Endodermal cell (in vitro differentiated cells): ENCODE measurements at regions not wholly inside any gene's neighbourhood (a gene's known extent, or its start where the extent isn't known, plus 50 kb on each side); places are given as distances from the start of the nearest gene placed in this dataset.

ENCODE experiments used
- DNase-seq: peaks from one replicate; pipeline ENCODE4 v3.0.0-alpha.2; 2017
- H3K27ac ChIP-seq: 2 replicates; pipeline ENCODE4 v1.5.1; 2013; ENCODE audit warnings: mild to moderate bottlenecking, low read depth, low read length, moderate library complexity
- H3K27me3 ChIP-seq: 2 replicates; pipeline ENCODE4 v1.6.1; 2013; ENCODE audit warnings: mild to moderate bottlenecking, low read length, moderate library complexity; ENCODE audit not compliant: insufficient read depth, control insufficient read depth, poor library complexity, severe bottlenecking
- H3K36me3 ChIP-seq: 2 replicates; pipeline ENCODE4 v1.7.0; 2013; ENCODE audit warnings: mild to moderate bottlenecking, low read length, moderate library complexity; ENCODE audit not compliant: control insufficient read depth, insufficient read depth
- H3K4me1 ChIP-seq: one replicate; pipeline ENCODE4 v1.7.0; 2013; ENCODE audit warnings: low read length; ENCODE audit not compliant: control insufficient read depth, insufficient read depth
- H3K4me3 ChIP-seq: 2 replicates; pipeline ENCODE4 v1.5.1; 2013; ENCODE audit warnings: mild to moderate bottlenecking, low read length, moderate library complexity
- H3K9ac ChIP-seq: 2 replicates; pipeline ENCODE4 v1.6.1; 2013; ENCODE audit warnings: mild to moderate bottlenecking, low read length, moderate library complexity; ENCODE audit not compliant: poor library complexity, severe bottlenecking; ENCODE audit errors: extremely low read depth
- H3K9me3 ChIP-seq: 2 replicates; pipeline ENCODE4 v1.6.1; 2013; ENCODE audit warnings: mild to moderate bottlenecking, low read length, moderate library complexity; ENCODE audit not compliant: control insufficient read depth
- H3K27ac Mint-ChIP-seq: 2 replicates; pipeline ENCODE4 v1.8.0; 2020; ENCODE audit warnings: mixed read lengths
- H3K27me3 Mint-ChIP-seq: 2 replicates; pipeline ENCODE4 v1.8.0; 2021; ENCODE audit warnings: mild to moderate bottlenecking, mixed read lengths; ENCODE audit not compliant: insufficient read depth
- H3K36me3 Mint-ChIP-seq: 2 replicates; pipeline ENCODE4 v1.8.0; 2020; ENCODE audit warnings: low read depth, mixed read lengths
- H3K4me1 Mint-ChIP-seq: 2 replicates; pipeline ENCODE4 v1.8.0; 2020; ENCODE audit warnings: mixed read lengths
- H3K4me3 Mint-ChIP-seq: 2 replicates; pipeline ENCODE4 v1.8.0; 2020; ENCODE audit warnings: mild to moderate bottlenecking, moderate library complexity, mixed read lengths
- H3K9me3 Mint-ChIP-seq: 2 replicates; pipeline ENCODE4 v1.8.0; 2020; ENCODE audit warnings: mild to moderate bottlenecking, mixed read lengths
- WGBS, 2 experiments: methylation state at CpG; one replicate each; pipeline versions ENCODE4 v1.1.5 to v1.1.7; 2013; ENCODE audit warnings: missing lambda C conversion rate in 2 of 2, mixed read lengths in 1 of 2; ENCODE audit not compliant: insufficient coverage in 1 of 2, insufficient read length in 1 of 2; 5-methylcytosine and 5-hydroxymethylcytosine counted together
- TF ChIP-seq, protein P1 (sequence below): fragments of 200-600 bp; sonication (generic); conservative IDR thresholded peaks from 2 replicates; pipeline ENCODE4 v1.5.0; 2021; ENCODE audit warnings: antibody characterized with exemption, mild to moderate bottlenecking

DNA sequence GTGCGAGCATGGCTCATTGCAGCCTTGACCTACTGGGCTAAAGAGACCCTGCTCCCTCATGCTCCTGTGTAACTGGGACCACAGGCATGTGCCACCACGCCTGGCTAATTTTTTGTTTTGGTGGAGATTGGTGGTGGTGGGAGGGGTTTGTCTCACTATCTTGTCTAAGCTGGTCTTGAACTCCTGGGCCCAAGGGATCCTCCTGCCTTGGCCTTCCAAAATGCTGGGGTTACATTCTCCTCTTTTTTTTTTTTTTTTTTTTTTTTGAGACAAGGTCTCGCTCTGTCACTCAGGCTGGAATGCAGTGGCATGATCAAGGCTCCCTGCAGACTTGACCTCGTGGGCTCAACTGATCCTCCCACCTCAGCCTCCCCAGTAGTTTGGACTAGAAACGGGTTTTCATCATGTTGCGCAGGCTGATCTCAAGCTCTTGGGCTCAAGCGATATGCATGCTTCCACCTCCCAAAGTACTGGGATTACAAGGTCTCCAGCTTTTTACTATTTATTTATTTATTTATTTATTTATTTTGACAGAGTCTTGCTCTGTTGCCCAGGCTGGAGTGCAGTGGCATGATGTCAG is 238.3 kb downstream of the MYCN start:
- Histone ChIP-seq H3K9me3 (no peaks in the 10 kb centered on the region), H3K36me3 (no peaks in the 10 kb centered on the region), H3K4me3 (no peak overlapping the region), H3K27me3 (no peaks in the 10 kb centered on the region), H3K9ac (no peak overlapping the region), H3K27ac (no peak overlapping the region), H3K4me1 (peaks cover 8% of the 10 kb centered on the region)
- Mint-ChIP-seq H3K4me1 (peaks cover 21% of the 10 kb centered on the region), H3K27ac (no peak overlapping the region), H3K36me3 (no peaks in the 10 kb centered on the region), H3K4me3 (no peak overlapping the region), H3K9me3 (no peaks in the 10 kb centered on the region), H3K27me3 (no peaks in the 10 kb centered on the region)
- DNase-seq: peak; percentile 26
- TF ChIP-seq, protein P1, sequence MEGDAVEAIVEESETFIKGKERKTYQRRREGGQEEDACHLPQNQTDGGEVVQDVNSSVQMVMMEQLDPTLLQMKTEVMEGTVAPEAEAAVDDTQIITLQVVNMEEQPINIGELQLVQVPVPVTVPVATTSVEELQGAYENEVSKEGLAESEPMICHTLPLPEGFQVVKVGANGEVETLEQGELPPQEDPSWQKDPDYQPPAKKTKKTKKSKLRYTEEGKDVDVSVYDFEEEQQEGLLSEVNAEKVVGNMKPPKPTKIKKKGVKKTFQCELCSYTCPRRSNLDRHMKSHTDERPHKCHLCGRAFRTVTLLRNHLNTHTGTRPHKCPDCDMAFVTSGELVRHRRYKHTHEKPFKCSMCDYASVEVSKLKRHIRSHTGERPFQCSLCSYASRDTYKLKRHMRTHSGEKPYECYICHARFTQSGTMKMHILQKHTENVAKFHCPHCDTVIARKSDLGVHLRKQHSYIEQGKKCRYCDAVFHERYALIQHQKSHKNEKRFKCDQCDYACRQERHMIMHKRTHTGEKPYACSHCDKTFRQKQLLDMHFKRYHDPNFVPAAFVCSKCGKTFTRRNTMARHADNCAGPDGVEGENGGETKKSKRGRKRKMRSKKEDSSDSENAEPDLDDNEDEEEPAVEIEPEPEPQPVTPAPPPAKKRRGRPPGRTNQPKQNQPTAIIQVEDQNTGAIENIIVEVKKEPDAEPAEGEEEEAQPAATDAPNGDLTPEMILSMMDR: no peak
- 71 to 91% methylated on average over 1 to 7 of the region's 7 CpGs for WGBS, 2 experiments

DNA sequence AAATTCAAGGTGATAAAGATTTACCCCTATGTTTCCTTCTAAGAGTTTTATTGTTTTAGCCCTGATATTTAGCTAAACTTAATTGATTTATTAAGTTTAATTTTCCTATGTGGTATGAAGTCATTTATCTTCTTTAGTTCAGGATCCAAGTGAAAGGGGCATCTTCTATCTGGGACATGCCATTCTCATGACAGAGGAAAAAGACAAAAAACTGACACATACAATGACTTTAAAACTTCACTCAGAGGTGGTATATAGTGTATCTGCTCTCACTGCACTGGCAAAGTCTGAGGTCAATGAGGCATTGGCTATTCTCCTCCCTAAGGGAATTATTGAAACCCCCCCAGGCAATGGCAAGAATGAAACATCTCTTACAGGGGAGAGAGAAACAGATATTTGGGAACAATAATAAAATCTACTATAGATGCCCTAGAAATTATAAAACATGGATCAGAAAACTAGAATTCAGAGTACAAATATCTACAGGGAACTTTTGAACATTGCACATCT is 237.4 kb downstream of the MYCN start:
- no peak overlapping the region for H3K4me3 Mint-ChIP-seq
- peaks cover 8% of the 10 kb centered on the region for H3K4me1 ChIP-seq
- H3K4me3 ChIP-seq: no peak overlapping the region
- H3K27ac ChIP-seq: no peak overlapping the region
- no peaks in the 10 kb centered on the region for H3K27me3 Mint-ChIP-seq
- H3K27ac Mint-ChIP-seq: no peak overlapping the region
- DNase-seq: no peak
- no peak overlapping the region for H3K9ac ChIP-seq
- H3K4me1 Mint-ChIP-seq: peaks cover 21% of the 10 kb centered on the region
- TF ChIP-seq, protein P1: no peak
- H3K36me3 ChIP-seq: no peaks in the 10 kb centered on the region
- no peaks in the 10 kb centered on the region for H3K9me3 ChIP-seq
- H3K36me3 Mint-ChIP-seq: no peaks in the 10 kb centered on the region
- H3K27me3 ChIP-seq: no peaks in the 10 kb centered on the region
- no peaks in the 10 kb centered on the region for H3K9me3 Mint-ChIP-seq

DNA sequence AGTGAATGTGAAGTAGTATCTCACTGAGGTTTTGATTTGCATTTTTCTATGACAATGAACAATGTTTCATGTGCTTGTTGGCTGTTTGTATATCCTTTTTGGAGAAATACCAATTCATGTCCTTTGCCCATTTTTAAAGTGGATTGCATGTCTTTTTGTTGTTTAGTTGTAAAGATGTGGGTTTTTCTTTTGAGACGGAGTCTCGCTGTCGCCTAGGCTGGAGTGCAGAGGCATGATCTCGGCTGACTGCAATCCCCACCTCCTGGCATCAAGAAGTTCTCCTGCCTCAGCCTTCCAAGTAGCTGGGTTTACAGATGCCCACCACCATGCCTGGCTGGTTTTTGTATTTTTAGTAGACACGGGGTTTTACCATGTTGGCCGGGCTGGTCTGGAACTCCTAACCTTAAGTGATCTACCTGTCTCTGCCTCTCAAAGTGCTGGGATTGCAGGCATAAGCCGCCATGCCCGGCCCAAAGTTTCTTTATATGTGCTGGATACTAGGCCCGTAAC is 236.7 kb downstream of the MYCN start:
- Histone ChIP-seq H3K27ac (no peak overlapping the region), H3K4me3 (no peak overlapping the region), H3K9ac (no peak overlapping the region), H3K9me3 (no peaks in the 10 kb centered on the region), H3K36me3 (no peaks in the 10 kb centered on the region), H3K4me1 (peaks cover 8% of the 10 kb centered on the region), H3K27me3 (no peaks in the 10 kb centered on the region)
- Mint-ChIP-seq H3K27me3 (no peaks in the 10 kb centered on the region), H3K27ac (no peak overlapping the region), H3K4me3 (no peak overlapping the region), H3K9me3 (no peaks in the 10 kb centered on the region), H3K4me1 (peaks cover 21% of the 10 kb centered on the region), H3K36me3 (no peaks in the 10 kb centered on the region)
- WGBS, 2 experiments: 80 to 94% methylated on average over 8 to 9 of the region's 9 CpGs
- TF ChIP-seq, protein P1: no peak
- no peak for DNase-seq
